Neuronal stem cell (in vitro differentiated cells): ENCODE measurements at regions not wholly inside any gene's neighbourhood (a gene's known extent, or its start where the extent isn't known, plus 50 kb on each side); places are given as distances from the start of the nearest gene placed in this dataset.

Experiments
- DNase-seq: peaks from one replicate; pipeline ENCODE4 v3.0.0-alpha.2; 2013; ENCODE audit warnings: low spot score
- H2AFZ ChIP-seq: one replicate; pipeline ENCODE4 v1.6.1; 2013; ENCODE audit warnings: mild to moderate bottlenecking, low read length, inconsistent platforms
- H2AK5ac ChIP-seq: 2 replicates; pipeline ENCODE4 v1.6.1; 2013; ENCODE audit warnings: low read depth, mild to moderate bottlenecking, inconsistent platforms, low read length, moderate library complexity, mixed read lengths
- H2BK120ac ChIP-seq: 2 replicates; pipeline ENCODE4 v1.6.1; 2013; ENCODE audit warnings: low read depth, mild to moderate bottlenecking, inconsistent platforms, low read length, moderate library complexity, mixed read lengths
- H2BK12ac ChIP-seq: one replicate; pipeline ENCODE4 v1.6.1; 2013; ENCODE audit warnings: low read length, inconsistent platforms
- H2BK15ac ChIP-seq: 2 replicates; pipeline ENCODE4 v1.6.1; 2013; ENCODE audit warnings: mild to moderate bottlenecking, low read length, inconsistent platforms, mixed read lengths
- H2BK5ac ChIP-seq: one replicate; pipeline ENCODE4 v1.6.1; 2013; ENCODE audit warnings: inconsistent platforms, mild to moderate bottlenecking, low read length, moderate library complexity
- H3K14ac ChIP-seq: one replicate; pipeline ENCODE4 v1.6.1; 2013; ENCODE audit warnings: low read length, inconsistent platforms
- H3K18ac ChIP-seq: 2 replicates; pipeline ENCODE4 v1.6.1; 2013; ENCODE audit warnings: low read length, inconsistent platforms
- H3K23ac ChIP-seq: 2 replicates; pipeline ENCODE4 v1.6.1; 2013; ENCODE audit warnings: low read depth, mild to moderate bottlenecking, mixed read lengths, low read length, inconsistent platforms; ENCODE audit not compliant: poor library complexity
- H3K27ac ChIP-seq: replicated peaks from 3 replicates; pipeline ENCODE4 v1.5.1; 2013; ENCODE audit warnings: low read length, inconsistent platforms
- H3K27me3 ChIP-seq, 3 experiments: 2 replicates each; pipeline ENCODE4 v1.6.1; 2013; ENCODE audit warnings: low read length in 3 of 3, mild to moderate bottlenecking in 2 of 3, inconsistent platforms in 1 of 3, low read depth in 1 of 3, mixed read lengths in 1 of 3, moderate library complexity in 1 of 3; ENCODE audit not compliant: control insufficient read depth in 3 of 3, insufficient read depth in 3 of 3
- H3K36me3 ChIP-seq, 2 donors: replicated peaks in 1 of 2; 2 replicates each; pipeline ENCODE4 v1.6.1; 2013; ENCODE audit warnings: low read length in 2 of 2; ENCODE audit not compliant: control insufficient read depth in 2 of 2, insufficient read depth in 2 of 2
- H3K4ac ChIP-seq: 2 replicates; pipeline ENCODE4 v1.6.1; 2013; ENCODE audit warnings: inconsistent platforms, mild to moderate bottlenecking, low read length, moderate library complexity
- H3K4me1 ChIP-seq, 2 donors: 1 replicate in 1 of 2; 2 replicates in 1 of 2; pipeline ENCODE4 v1.6.1; 2013; ENCODE audit warnings: low read length in 2 of 2, low read depth in 1 of 2; ENCODE audit not compliant: control insufficient read depth in 2 of 2, insufficient read depth in 1 of 2
- H3K4me2 ChIP-seq: one replicate; pipeline ENCODE4 v1.6.1; 2013; ENCODE audit warnings: mild to moderate bottlenecking, low read length, inconsistent platforms; ENCODE audit not compliant: insufficient read depth, poor library complexity, severe bottlenecking
- H3K4me3 ChIP-seq, 2 donors: 2 replicates each; pipeline ENCODE4 v1.5.1; 2013; ENCODE audit warnings: low read length in 2 of 2, mild to moderate bottlenecking in 2 of 2, inconsistent platforms in 1 of 2, moderate library complexity in 1 of 2
- H3K79me1 ChIP-seq: one replicate; pipeline ENCODE4 v1.6.1; 2013; ENCODE audit warnings: low read depth, mild to moderate bottlenecking, inconsistent platforms, low read length, moderate library complexity
- H3K9ac ChIP-seq: one replicate; pipeline ENCODE4 v1.6.1; 2013; ENCODE audit warnings: mild to moderate bottlenecking, low read depth, low read length, inconsistent platforms; ENCODE audit not compliant: poor library complexity
- H3K9me3 ChIP-seq, 2 donors: replicated peaks in 1 of 2; 2 replicates each; pipeline versions ENCODE3 to v1.6.1; 2013; ENCODE audit warnings: low read length in 2 of 2, mild to moderate bottlenecking in 2 of 2, inconsistent platforms in 1 of 2, low read depth in 1 of 2, mixed read lengths in 1 of 2, moderate library complexity in 1 of 2; ENCODE audit not compliant: control insufficient read depth in 2 of 2, insufficient read depth in 1 of 2
- H4K8ac ChIP-seq: one replicate; pipeline ENCODE4 v1.6.1; 2013; ENCODE audit warnings: low read depth, mild to moderate bottlenecking, inconsistent platforms, low read length, moderate library complexity
- H4K91ac ChIP-seq: one replicate; pipeline ENCODE4 v1.6.1; 2013; ENCODE audit warnings: low read length, low read depth, mild to moderate bottlenecking, inconsistent platforms; ENCODE audit not compliant: poor library complexity
- whole genome bisulfite sequencing, 2 donors: extraction: QIAGEN DNeasy Blood & Tissue Kit; methylation state at CpG; one replicate each; pipeline ENCODE4 v1.1.7; 2013; ENCODE audit warnings: missing lambda C conversion rate in 2 of 2, mixed read lengths in 1 of 2; ENCODE audit not compliant: insufficient read length in 2 of 2, insufficient replicate concordance in 1 of 2; ENCODE audit errors: extremely low coverage in 2 of 2; 5-methylcytosine and 5-hydroxymethylcytosine counted together

DNA sequence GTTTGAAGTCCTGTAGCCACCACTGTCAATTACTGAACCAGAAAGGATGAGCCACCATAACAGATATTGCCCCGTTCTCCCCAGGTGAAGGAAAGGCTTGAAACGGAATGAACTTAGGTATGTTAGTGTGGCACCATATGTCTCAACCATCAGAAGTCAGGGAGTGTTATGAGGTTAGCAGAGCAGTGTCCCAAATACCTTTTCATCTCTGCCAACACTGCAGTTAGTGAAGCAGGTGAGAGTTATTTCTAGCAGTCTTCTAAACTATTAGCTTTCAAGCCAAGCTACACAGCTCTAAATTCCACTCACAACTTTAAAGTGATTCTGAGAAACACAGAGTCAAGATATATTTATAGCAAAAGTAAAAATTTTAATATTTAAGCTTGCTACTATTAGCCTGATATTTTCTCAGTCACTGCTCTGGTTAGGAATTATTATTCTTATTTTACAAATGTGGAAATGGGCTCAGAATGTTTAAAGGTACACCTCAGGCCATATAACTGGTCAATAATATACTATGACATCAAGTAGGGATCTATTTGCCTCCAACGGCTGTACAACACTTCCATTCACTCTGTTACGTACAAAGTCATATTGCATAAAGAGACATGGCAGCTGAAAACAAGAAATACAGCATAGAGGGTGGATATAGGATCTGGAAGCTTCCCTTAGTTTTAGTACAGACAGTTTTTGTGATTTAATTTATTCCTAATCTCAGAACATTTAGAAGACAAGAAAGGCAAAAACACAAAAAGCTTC lies 1527.1 kb upstream of the PRR20A start:
- Histone ChIP-seq H3K18ac (no peak overlapping the region), H3K14ac (no peak overlapping the region), H4K8ac (no peak overlapping the region)

DNA sequence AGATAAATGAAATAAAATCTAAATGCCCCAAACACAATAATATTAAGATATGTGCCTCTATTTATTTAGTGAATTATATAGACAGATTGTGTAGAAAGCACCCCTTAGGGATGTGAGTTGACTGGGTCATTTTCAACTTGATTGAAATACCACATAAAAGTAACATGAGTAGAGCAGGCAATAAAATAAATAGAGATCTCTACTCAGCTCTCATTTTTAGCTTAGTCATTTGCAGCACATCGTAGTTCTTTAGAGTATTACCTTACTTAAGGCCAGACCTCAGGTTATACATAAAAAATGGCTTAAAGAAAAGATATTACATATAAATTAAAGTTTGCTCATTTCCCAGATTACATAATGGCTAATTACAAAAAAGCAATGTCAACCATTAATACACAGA lies 1525.6 kb upstream of the PRR20A start:
- no peak overlapping the region for H3K27ac ChIP-seq
- no peak overlapping the region for H3K4me2 ChIP-seq
- H3K18ac ChIP-seq, result no peak overlapping the region
- H2BK12ac ChIP-seq, result no peak overlapping the region
- H3K9me3 ChIP-seq, result no peaks in the 10 kb centered on the region
- no peaks in the 10 kb centered on the region for H3K27me3 ChIP-seq
- no peak overlapping the region for H3K9ac ChIP-seq
- no peak overlapping the region for H2BK5ac ChIP-seq
- no peak overlapping the region for H3K23ac ChIP-seq
- DNase-seq, result no peak
- no peaks in the 10 kb centered on the region for H3K79me1 ChIP-seq
- no peaks in the 10 kb centered on the region for H3K36me3 ChIP-seq
- H2AFZ ChIP-seq, result no peak overlapping the region
- H2BK15ac ChIP-seq, result no peak overlapping the region
- H2BK120ac ChIP-seq, result no peak overlapping the region
- no peak overlapping the region for H3K4me3 ChIP-seq
- no peak overlapping the region for H4K8ac ChIP-seq
- H3K14ac ChIP-seq, result no peak overlapping the region
- no peak overlapping the region for H3K4ac ChIP-seq
- H2AK5ac ChIP-seq, result no peak overlapping the region
- H3K4me1 ChIP-seq, result peaks cover 0 to 2% of the 10 kb centered on the region in 2 donors
- WGBS, 2 donors, result no CpG with 5 or more reads among the region's 1 CpG
- H4K91ac ChIP-seq, result no peak overlapping the region

More for the DNA sequence above, 1527.1 kb upstream of the PRR20A start:
- no CpG with 5 or more reads among the region's 4 CpGs for WGBS, 2 donors
- Histone ChIP-seq H3K79me1 (no peaks in the 10 kb centered on the region), H3K23ac (no peak overlapping the region), H3K4me2 (no peak overlapping the region), H3K4me1 (peaks cover 0 to 2% of the 10 kb centered on the region in 2 donors), H3K27me3 (no peaks in the 10 kb centered on the region), H2BK5ac (no peak overlapping the region), H3K4me3 (no peak overlapping the region), H2AK5ac (no peak overlapping the region), H4K91ac (no peak overlapping the region), H3K4ac (no peak overlapping the region), H2AFZ (peak overlapping the region; percentile 23), H2BK120ac (no peak overlapping the region), H3K27ac (no peak overlapping the region), H2BK12ac (no peak overlapping the region), H2BK15ac (no peak overlapping the region), H3K9me3 (no peaks in the 10 kb centered on the region), H3K36me3 (no peaks in the 10 kb centered on the region), H3K9ac (no peak overlapping the region)
- no peak for DNase-seq

DNA sequence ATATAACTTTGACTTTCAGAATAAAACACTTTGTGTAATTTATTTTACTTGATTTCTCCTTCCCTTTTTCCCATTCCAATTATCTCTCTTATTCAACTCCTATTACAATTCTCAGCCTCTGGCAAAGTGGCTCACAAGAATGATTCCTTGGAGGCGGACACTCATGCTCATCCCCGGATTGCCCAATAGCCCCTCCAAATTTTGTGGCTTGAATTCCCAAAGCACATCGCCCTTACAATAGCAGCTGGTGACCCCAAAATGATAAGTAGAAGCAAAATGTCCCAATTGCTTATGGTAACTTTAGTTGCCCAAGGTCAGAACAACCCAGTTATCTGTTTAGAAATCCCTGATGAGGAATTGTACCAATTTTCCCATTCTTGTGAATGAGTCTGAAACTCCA lies 1523.5 kb upstream of the PRR20A start:
- H3K36me3 ChIP-seq, result no peaks in the 10 kb centered on the region
- no peaks in the 10 kb centered on the region for H3K27me3 ChIP-seq
- H3K27ac ChIP-seq, result no peak overlapping the region
- H3K79me1 ChIP-seq, result no peaks in the 10 kb centered on the region
- peaks cover 0 to 2% of the 10 kb centered on the region in 2 donors for H3K4me1 ChIP-seq
- no peak overlapping the region for H2BK12ac ChIP-seq
- H3K4me2 ChIP-seq, result no peak overlapping the region
- no peak overlapping the region for H4K91ac ChIP-seq
- H3K4me3 ChIP-seq, result no peak overlapping the region
- DNase-seq, result no peak
- no peak overlapping the region for H3K4ac ChIP-seq
- H2AFZ ChIP-seq, result no peak overlapping the region
- no peak overlapping the region for H3K9ac ChIP-seq
- H4K8ac ChIP-seq, result no peak overlapping the region
- WGBS, 2 donors, result no CpG with 5 or more reads among the region's 3 CpGs
- no peaks in the 10 kb centered on the region for H3K9me3 ChIP-seq
- no peak overlapping the region for H3K23ac ChIP-seq
- H2BK5ac ChIP-seq, result no peak overlapping the region
- H2BK120ac ChIP-seq, result no peak overlapping the region
- no peak overlapping the region for H2AK5ac ChIP-seq
- H2BK15ac ChIP-seq, result no peak overlapping the region
- H3K18ac ChIP-seq, result no peak overlapping the region
- H3K14ac ChIP-seq, result no peak overlapping the region

DNA sequence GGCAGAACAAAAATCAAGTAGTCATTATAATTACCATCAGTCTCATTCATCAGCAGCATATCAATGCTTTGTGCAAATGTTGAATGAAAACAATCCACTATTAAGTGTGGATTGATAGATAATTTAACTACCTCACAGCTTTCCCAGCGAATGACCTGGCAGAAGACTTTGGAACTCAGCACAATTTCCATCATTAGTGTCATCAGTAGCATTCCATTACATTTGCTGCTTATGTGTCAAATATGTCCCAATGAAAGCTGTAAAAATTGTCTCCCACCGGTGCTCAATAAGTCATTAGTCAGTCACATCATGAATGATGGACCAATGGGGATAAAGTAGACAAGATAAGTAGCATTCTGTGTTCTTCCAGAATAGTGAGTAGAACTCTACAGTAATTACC lies 1513.5 kb upstream of the PRR20A start:
- Histone ChIP-seq H3K27ac (no peak overlapping the region), H3K4me3 (no peak overlapping the region), H4K8ac (no peak overlapping the region), H2BK12ac (no peak overlapping the region), H3K27me3 (no peaks in the 10 kb centered on the region), H2BK5ac (no peak overlapping the region), H2BK15ac (no peak overlapping the region), H3K36me3 (no peaks in the 10 kb centered on the region), H2BK120ac (no peak overlapping the region), H3K18ac (no peak overlapping the region), H4K91ac (no peak overlapping the region), H2AFZ (no peak overlapping the region), H3K9me3 (no peaks in the 10 kb centered on the region), H3K23ac (no peak overlapping the region), H3K79me1 (no peaks in the 10 kb centered on the region), H2AK5ac (no peak overlapping the region), H3K14ac (no peak overlapping the region), H3K4ac (no peak overlapping the region), H3K4me1 (no peaks in the 10 kb centered on the region), H3K9ac (no peak overlapping the region), H3K4me2 (no peak overlapping the region)
- DNase-seq, result no peak
- no CpG with 5 or more reads among the region's 2 CpGs for WGBS, 2 donors
